SJCRH30 (cell line): ENCODE measurements at regions not wholly inside any gene's neighbourhood (a gene's known extent, or its start where the extent isn't known, plus 50 kb on each side); places are given as distances from the start of the nearest gene placed in this dataset.

Source experiments
- DNase-seq, 2 experiments: peaks; one replicate each; pipeline ENCODE4 v3.0.0-alpha.2; 2015 to 2020
- H3K27ac ChIP-seq: fragments of 250-450 bp; sonication (Bioruptor Pico); 2 replicates; pipeline ENCODE4 v1.5.1; 2020; ENCODE audit warnings: mild to moderate bottlenecking, moderate library complexity
- H3K27me3 ChIP-seq: fragments of 250-450 bp; sonication (Bioruptor Pico); 2 replicates; pipeline ENCODE4 v1.5.1; 2020; ENCODE audit warnings: mild to moderate bottlenecking, moderate library complexity
- H3K36me3 ChIP-seq: fragments of 250-450 bp; sonication (Bioruptor Pico); 2 replicates; pipeline ENCODE4 v1.5.1; 2020; ENCODE audit warnings: mild to moderate bottlenecking, moderate library complexity
- H3K4me1 ChIP-seq: fragments of 250-450 bp; sonication (Bioruptor Pico); 2 replicates; pipeline ENCODE4 v1.5.1; 2020; ENCODE audit warnings: mild to moderate bottlenecking, moderate library complexity
- H3K4me3 ChIP-seq: fragments of 250-450 bp; sonication (Bioruptor Pico); 2 replicates; pipeline ENCODE4 v1.5.1; 2020; ENCODE audit warnings: mild to moderate bottlenecking, moderate library complexity
- H3K9me3 ChIP-seq: fragments of 250-450 bp; sonication (Bioruptor Pico); replicated peaks from 2 replicates; pipeline ENCODE4 v1.5.1; 2020; ENCODE audit warnings: mild to moderate bottlenecking, moderate library complexity

- no peaks in the 10 kb centered on the region for H3K27me3 ChIP-seq
- H3K4me1 ChIP-seq = 0 out of 2 replicates have a peak, but pooled peaks cover 4% of the 10 kb centered on the region
- no peaks in the 10 kb centered on the region; the same call in 1 of the 2 replicates for H3K9me3 ChIP-seq
- no peak overlapping the region for H3K27ac ChIP-seq
- H3K36me3 ChIP-seq = no peaks in the 10 kb centered on the region
- DNase-seq = no peak
- H3K4me3 ChIP-seq = no peak overlapping the region
Observed at GRCh38 chr5:35284364-35284763, 54.1 kb upstream of the PRLR start.

DNA sequence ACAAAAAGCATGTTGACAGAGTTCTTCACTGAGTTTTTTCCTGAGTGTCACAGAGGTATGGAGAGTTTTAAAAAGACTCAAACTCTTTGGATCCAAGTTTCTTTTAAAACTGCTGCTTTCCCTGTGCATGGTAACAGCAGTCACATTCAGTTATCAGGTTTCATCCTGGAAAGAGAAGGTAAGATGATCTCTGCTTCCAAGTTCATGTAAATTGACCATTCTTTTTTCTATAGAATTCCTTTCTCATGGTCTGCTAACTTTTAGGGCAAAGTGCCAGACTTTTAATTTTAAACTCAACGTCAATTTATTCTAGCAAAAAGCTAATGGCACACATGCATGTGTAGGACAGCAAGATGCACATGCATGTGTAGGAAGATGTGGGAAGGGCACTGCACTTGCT, 52.5 kb upstream of the PRLR start:
- Histone ChIP-seq H3K9me3 (no peaks in the 10 kb centered on the region; the same call in 1 of the 2 replicates), H3K36me3 (no peaks in the 10 kb centered on the region), H3K4me1 (0 out of 2 replicates have a peak, but pooled peaks cover 4% of the 10 kb centered on the region), H3K4me3 (no peak overlapping the region), H3K27me3 (no peaks in the 10 kb centered on the region), H3K27ac (no peak overlapping the region)
- peak in 1 of 2 experiments; percentile 27 for DNase-seq

DNA sequence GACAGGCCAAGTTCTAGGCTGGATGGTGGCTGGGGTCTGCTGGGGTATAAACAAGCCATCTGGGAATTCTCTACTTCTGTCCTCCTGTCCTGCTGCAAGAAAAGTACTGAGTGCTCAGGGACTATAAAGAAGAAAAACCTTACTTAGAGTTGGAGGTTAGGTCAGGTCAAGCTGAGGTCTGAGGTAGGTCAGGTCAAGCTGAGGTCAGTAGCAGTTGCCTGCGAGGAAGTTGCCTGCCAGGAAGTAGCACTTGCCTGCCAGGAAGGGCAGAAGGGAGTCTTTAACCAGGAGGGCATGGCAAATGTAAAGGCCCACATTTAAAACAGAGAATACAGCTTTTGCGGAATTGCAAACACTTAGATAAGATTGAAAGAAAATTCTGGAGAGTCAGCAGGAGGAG, 51.3 kb upstream of the PRLR start:
- Histone ChIP-seq H3K9me3 (no peaks in the 10 kb centered on the region; the same call in 1 of the 2 replicates), H3K27me3 (no peaks in the 10 kb centered on the region), H3K36me3 (no peaks in the 10 kb centered on the region), H3K4me3 (no peak overlapping the region), H3K4me1 (0 out of 2 replicates have a peak, but pooled peaks cover 4% of the 10 kb centered on the region), H3K27ac (no peak overlapping the region)
- DNase-seq = no peak
